NCI-H146 treated with DMSO at 0.1 percent for 48 hours (cell line): ENCODE measurements at regions not wholly inside any gene's neighbourhood (a gene's known extent, or its start where the extent isn't known, plus 50 kb on each side); places are given as distances from the start of the nearest gene placed in this dataset.

Experiments used
- DNase-seq: peaks from one replicate; lab custom pipeline; 2025; ENCODE audit not compliant: unreplicated experiment; lab: John Stamatoyannopoulos, UW

DNA sequence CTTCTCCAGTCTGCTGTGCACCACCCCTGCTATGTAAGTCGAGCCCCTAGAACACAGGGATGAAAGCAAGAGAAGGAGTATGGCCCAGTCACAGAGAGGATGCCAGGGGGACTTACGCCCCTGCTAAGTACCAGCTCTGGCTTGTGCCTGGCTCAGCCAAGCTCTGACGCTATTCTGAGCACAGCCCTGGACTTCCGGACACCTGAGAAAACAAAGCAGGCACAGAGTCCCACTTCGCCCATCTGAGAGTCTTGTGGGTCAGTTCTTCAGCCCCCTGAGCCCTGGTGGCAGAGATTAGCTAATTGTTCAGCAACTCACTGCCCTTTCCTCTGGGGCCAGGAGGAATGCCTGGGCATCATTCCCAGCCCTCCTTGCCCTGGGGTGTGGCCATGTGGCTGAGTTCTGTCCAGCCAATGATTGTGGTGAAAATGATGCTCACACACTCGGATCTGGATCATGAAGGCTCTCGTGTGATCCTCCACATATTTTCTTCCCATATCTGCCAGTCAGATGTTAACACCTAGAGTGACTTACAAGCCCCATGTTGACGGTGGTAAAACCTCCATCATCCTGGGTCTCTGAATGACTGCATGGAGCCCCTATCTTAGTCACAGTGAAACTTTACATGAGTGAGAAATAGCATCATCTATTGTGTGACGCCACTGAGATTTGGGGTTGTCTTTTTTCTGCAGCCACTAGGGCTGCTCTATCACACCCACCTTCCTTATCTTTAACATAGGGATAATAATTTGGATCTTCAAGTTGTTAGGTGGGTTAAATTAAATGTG, 105.7 kb downstream of the TPRA1 start:
- no peak for DNase-seq

- DNase-seq: no peak
Measured at GRCh38 chr3:127483902-127484591, 106.5 kb downstream of the TPRA1 start.

DNA sequence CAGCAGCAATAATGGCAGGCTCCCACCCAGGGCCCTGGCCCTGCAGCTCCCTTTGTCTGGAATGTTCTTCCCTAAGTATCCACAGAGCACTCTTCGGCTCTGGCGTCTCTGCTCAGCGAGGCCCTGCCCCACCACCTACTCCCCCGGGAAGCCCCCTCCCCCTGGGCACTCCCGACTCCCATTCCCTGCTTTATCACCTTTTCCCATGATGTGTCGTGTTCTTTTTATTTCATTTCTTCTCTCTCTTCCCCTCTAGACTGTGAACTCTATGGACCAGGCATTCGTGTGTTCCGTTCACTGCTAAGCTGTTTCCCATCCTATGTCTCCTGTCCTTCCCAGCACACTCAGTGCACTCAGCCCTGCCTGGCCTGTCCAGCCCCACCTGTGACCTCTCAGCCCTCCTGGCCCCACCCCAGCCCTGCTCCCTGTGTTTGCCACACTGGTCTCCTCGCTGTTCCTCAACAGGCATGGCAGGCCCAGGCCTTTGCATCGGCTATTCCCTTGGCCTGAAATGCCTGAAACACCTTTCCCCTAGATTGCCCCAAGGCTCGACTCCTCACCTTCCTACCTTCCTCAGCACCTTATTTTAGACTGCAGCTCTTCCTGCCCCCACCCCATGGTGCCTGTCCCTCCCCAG, 107.4 kb downstream of the TPRA1 start:
- no peak for DNase-seq

GRCh38 chr3:127482216-127483004, 108.1 kb downstream of the TPRA1 start:
- no peak for DNase-seq

GRCh38 chr3:127480196-127480954, 110.2 kb downstream of the TPRA1 start:
- DNase-seq: no peak

DNA sequence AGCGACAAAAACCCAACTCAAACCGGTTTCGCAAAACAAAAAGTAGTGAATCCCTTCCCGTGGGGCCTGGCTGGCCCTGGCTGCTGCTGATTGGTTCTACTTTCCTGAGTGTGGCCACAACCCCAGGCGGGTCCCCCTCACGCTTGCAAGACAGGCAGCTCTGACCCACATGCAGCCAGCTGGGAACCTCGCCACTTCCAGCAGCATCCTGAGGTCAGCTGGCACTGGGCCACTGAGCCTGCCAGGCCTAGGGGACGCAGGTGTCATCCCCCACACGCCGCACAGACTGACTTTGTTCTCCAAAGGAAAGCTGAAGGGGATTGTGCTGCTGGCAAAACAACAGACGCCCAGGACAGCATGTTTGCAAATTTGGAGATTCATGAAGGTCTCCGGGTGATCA, 111.1 kb downstream of the TPRA1 start:
- no peak for DNase-seq

GRCh38 chr3:127478922-127479321, 111.6 kb downstream of the TPRA1 start:
- no peak for DNase-seq

- no peak for DNase-seq
Measured at GRCh38 chr3:127477396-127477795, 113.1 kb downstream of the TPRA1 start.

- DNase-seq: no peak
Measured at GRCh38 chr3:127476936-127477335, 113.6 kb downstream of the TPRA1 start.

GRCh38 chr3:127475975-127476705, 114.4 kb downstream of the TPRA1 start:
- no peak for DNase-seq

GRCh38 chr3:127475391-127475790, 115.1 kb downstream of the TPRA1 start:
- DNase-seq: no peak

GRCh38 chr3:127473244-127474024, 117.1 kb downstream of the TPRA1 start:
- DNase-seq: no peak

- DNase-seq: no peak
Measured at GRCh38 chr3:127472506-127472905, 118.0 kb downstream of the TPRA1 start.

- DNase-seq: no peak
Measured at GRCh38 chr3:127471142-127471541, 119.4 kb downstream of the TPRA1 start.

DNA sequence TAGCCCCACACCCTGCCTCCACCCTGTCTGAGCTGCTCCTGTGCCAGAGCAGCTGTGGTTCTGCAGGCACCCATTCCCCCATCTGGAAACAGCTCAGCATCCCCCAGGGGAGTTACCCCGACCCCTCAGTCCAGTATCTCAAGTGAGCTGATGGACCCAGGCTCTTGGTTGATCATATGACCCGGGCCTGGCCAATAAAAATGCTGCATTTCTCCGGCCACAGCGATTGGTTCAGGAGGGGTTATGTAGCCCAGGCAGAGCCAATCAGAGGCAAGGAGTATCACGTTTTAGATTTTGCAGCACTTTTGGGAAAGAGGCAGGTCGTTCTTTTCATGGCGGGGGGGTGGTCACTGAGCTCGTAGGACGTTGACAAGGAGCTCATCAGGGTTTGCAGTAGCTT, 120.8 kb downstream of the TPRA1 start:
- DNase-seq: no peak

DNA sequence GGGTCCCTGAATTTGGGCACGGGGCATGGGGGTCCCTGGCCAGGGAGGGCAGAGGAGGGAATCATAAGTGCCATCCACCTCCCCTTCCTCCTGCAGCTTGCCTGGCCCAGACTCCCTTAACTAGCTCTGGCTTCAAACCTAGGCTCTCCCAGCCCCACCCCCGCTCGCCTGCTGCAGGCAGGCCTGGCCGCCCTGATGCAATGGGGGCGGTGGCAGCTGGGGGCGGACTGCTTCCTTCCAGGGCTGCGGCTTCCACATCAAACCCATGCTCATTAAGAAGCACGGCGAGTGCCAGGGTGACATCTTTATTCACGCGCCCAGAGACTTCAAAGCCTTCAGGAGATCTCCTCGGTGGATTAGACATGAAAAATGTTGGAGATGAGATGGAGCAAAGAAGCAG, 123.1 kb downstream of the TPRA1 start:
- DNase-seq: no peak

DNA sequence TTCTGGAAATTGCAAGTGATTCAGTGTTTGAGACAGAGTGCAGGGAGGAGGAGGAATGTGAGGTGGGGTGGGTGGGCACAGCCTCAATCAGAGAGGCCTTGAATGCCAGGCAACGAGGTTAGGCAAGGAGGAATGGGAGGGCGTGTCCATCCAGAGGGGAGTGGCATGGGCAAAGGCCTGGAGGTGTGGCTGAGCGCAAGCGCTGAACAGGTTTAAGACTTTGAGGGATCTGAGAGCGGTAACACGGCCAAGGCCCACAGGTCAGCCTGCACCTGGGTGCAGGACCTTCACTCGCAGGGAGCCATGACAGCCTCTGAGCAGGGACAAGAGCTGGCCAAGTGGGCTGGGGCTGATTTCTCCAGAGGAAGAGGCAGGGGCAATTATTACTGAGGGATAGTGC, 125.9 kb downstream of the TPRA1 start:
- no peak for DNase-seq

DNA sequence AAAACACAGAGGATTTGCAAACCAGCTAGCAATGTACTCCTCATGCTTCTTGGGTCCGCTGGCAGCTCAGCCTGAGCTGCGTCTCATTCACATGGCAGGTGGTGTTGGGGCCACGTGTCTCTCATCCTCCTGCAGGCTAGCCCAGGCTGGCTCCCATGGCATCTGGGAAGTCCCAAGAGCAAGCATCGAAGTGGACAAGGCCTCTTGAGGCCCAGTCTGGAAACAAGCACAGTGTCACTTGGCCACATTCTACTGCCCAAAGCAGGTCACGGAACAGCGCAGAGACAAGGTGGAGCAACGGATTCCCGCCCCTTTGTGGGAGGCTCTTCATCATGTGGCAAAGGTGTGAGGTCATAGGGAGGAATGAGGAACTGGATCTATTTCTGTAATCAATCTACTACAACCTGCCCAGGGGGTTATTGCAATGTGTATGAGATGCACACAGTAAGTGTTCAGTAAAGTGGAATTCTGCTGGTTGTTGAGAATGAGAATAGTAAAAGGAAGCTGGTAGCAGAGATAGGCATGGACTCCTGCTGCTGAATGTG, 128.3 kb downstream of the TPRA1 start:
- no peak for DNase-seq
